KMS-11 (cell line): ENCODE measurements at regions not wholly inside any gene's neighbourhood (a gene's known extent, or its start where the extent isn't known, plus 50 kb on each side); places are given as distances from the start of the nearest gene placed in this dataset.

Experiments used
- H2AFZ ChIP-seq: fragments of 200-600 bp; sonication (generic); 2 replicates; pipeline ENCODE4 v1.6.1; 2016; ENCODE audit warnings: antibody characterized with exemption, mixed run types, low read depth
- H3K27ac ChIP-seq: fragments of 200-600 bp; sonication (generic); 2 replicates; pipeline ENCODE4 v1.6.1; 2016; ENCODE audit warnings: mild to moderate bottlenecking, mixed run types
- H3K27me3 ChIP-seq: fragments of 200-600 bp; sonication (generic); 2 replicates; pipeline ENCODE4 v1.6.1; 2017; ENCODE audit warnings: mild to moderate bottlenecking, low read depth, mixed run types, moderate library complexity; ENCODE audit not compliant: insufficient read depth
- H3K36me3 ChIP-seq: fragments of 200-600 bp; sonication (generic); 2 replicates; pipeline ENCODE4 v1.6.1; 2017; ENCODE audit warnings: mild to moderate bottlenecking, mixed run types; ENCODE audit not compliant: insufficient read depth
- H3K4me1 ChIP-seq: fragments of 200-600 bp; sonication (generic); 2 replicates; pipeline ENCODE4 v1.6.1; 2016; ENCODE audit warnings: mild to moderate bottlenecking, low read depth, mixed run types; ENCODE audit not compliant: poor library complexity, severe bottlenecking
- H3K4me2 ChIP-seq: fragments of 200-600 bp; sonication (generic); 2 replicates; pipeline ENCODE4 v1.7.0; 2016; ENCODE audit warnings: mild to moderate bottlenecking, mixed run types
- H3K4me3 ChIP-seq: fragments of 200-600 bp; sonication (generic); IDR thresholded peaks from 2 replicates; pipeline ENCODE4 v1.6.1; 2017; ENCODE audit warnings: low read depth, low read length, mixed read lengths; ENCODE audit not compliant: insufficient read depth
- H3K79me2 ChIP-seq: fragments of 200-600 bp; sonication (generic); 2 replicates; pipeline ENCODE4 v1.6.1; 2016; ENCODE audit warnings: low read depth, mixed run types; ENCODE audit not compliant: insufficient read depth
- H3K9ac ChIP-seq: fragments of 200-600 bp; sonication (generic); 2 replicates; pipeline ENCODE4 v1.6.1; 2016; ENCODE audit warnings: mild to moderate bottlenecking, mixed run types
- H4K20me1 ChIP-seq: fragments of 200-600 bp; sonication (generic); 2 replicates; pipeline ENCODE4 v1.6.1; 2016; ENCODE audit warnings: mild to moderate bottlenecking, mixed run types; ENCODE audit not compliant: insufficient read depth
- CTCF ChIP-seq: fragments of 200-600 bp; sonication (generic); conservative IDR thresholded peaks from 2 replicates; pipeline ENCODE4 v1.6.1; 2017; ENCODE audit warnings: low read depth, mild to moderate bottlenecking, antibody characterized with exemption, low read length, moderate library complexity, mixed read lengths

DNA sequence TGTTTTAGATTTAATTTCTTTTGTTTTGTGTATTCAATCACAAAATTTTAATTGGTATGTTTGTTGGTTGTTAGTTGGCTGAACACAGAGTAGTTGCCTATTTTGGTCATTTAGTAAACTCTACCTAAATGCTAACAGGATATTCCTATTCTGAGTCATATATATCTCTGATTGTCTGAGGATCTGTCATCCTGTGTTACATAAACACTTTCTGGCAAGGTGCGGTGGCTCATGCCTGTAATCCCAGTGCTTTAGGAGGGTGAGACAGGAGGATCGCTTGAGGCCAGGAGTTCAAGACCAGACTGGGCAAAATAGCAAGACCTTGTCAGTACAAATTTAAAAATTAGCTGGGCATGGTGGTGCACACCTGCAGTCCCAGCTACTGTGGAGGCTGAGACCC is 178.6 kb downstream of the PLCE1 start:
- no peak for TF ChIP-seq CTCF
- no peaks in the 10 kb centered on the region for H3K36me3 ChIP-seq
- no peaks in the 10 kb centered on the region for H4K20me1 ChIP-seq
- H3K9ac ChIP-seq = no peak overlapping the region
- no peaks in the 10 kb centered on the region for H3K79me2 ChIP-seq
- H3K27ac ChIP-seq = no peak overlapping the region
- no peak overlapping the region for H2AFZ ChIP-seq
- no peaks in the 10 kb centered on the region for H3K27me3 ChIP-seq
- no peaks in the 10 kb centered on the region for H3K4me1 ChIP-seq
- H3K4me2 ChIP-seq = no peak overlapping the region
- H3K4me3 ChIP-seq = no peak overlapping the region

DNA sequence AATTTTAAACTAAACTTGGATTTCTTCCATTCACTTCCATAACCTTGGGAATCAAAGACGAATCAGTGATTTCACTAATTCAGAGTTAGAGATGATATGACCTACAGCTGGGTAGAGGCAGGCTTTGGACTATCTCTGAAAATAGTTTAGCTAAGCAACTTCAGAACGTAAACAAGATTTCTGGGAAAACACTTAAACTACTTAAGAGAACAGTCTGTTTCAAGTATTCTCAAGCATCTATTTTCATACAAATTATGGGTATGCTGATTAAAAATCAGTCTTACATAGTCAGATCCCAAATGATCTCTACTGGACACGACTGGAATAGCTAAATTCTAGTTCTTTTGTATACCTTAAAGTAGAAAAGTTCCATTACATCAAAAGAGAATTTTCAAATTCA is 179.9 kb downstream of the PLCE1 start:
- no peak overlapping the region for H3K9ac ChIP-seq

GRCh38 chr10:94174838-94175237 is 181.1 kb downstream of the PLCE1 start:
- no peaks in the 10 kb centered on the region for H3K4me1 ChIP-seq
- no peaks in the 10 kb centered on the region for H3K79me2 ChIP-seq
- no peaks in the 10 kb centered on the region for H3K27me3 ChIP-seq
- H3K9ac ChIP-seq = no peak overlapping the region
- H2AFZ ChIP-seq = no peak overlapping the region
- TF ChIP-seq CTCF = no peak
- no peak overlapping the region for H3K4me2 ChIP-seq
- no peak overlapping the region for H3K27ac ChIP-seq
- no peaks in the 10 kb centered on the region for H3K36me3 ChIP-seq
- H4K20me1 ChIP-seq = no peaks in the 10 kb centered on the region
- no peak overlapping the region for H3K4me3 ChIP-seq

More for the DNA sequence above, 179.9 kb downstream of the PLCE1 start:
- H3K4me3 ChIP-seq = no peak overlapping the region
- no peaks in the 10 kb centered on the region for H3K79me2 ChIP-seq
- no peaks in the 10 kb centered on the region for H3K36me3 ChIP-seq
- H3K27me3 ChIP-seq = no peaks in the 10 kb centered on the region
- no peak overlapping the region for H2AFZ ChIP-seq
- no peaks in the 10 kb centered on the region for H3K4me1 ChIP-seq
- TF ChIP-seq CTCF = no peak
- no peak overlapping the region for H3K27ac ChIP-seq
- no peaks in the 10 kb centered on the region for H4K20me1 ChIP-seq
- H3K4me2 ChIP-seq = no peak overlapping the region

GRCh38 chr10:94178475-94179253 is 184.1 kb downstream of the NOC3L start:
- H3K4me2 ChIP-seq = no peak overlapping the region
- no peak overlapping the region for H3K9ac ChIP-seq
- H3K27me3 ChIP-seq = no peaks in the 10 kb centered on the region
- H3K79me2 ChIP-seq = no peaks in the 10 kb centered on the region
- H4K20me1 ChIP-seq = no peaks in the 10 kb centered on the region
- H3K4me1 ChIP-seq = no peaks in the 10 kb centered on the region
- no peak overlapping the region for H3K4me3 ChIP-seq
- H2AFZ ChIP-seq = no peak overlapping the region
- H3K27ac ChIP-seq = no peak overlapping the region
- H3K36me3 ChIP-seq = no peaks in the 10 kb centered on the region
- TF ChIP-seq CTCF = no peak
